HG02588 (cell line): ENCODE measurements at regions not wholly inside any gene's neighbourhood (a gene's known extent, or its start where the extent isn't known, plus 50 kb on each side); places are given as distances from the start of the nearest gene placed in this dataset.

Experiments
- ATAC-seq: cut with Tn5 transposase; IDR thresholded peaks from one replicate; pipeline ENCODE4 v1.9.1; 2021; ENCODE audit warnings: mild to moderate bottlenecking, moderate library complexity; ENCODE audit not compliant: unreplicated experiment

- no peak for ATAC-seq
Observed at GRCh38 chr5:32984851-32985610, 273.9 kb downstream of the NPR3 start.

DNA sequence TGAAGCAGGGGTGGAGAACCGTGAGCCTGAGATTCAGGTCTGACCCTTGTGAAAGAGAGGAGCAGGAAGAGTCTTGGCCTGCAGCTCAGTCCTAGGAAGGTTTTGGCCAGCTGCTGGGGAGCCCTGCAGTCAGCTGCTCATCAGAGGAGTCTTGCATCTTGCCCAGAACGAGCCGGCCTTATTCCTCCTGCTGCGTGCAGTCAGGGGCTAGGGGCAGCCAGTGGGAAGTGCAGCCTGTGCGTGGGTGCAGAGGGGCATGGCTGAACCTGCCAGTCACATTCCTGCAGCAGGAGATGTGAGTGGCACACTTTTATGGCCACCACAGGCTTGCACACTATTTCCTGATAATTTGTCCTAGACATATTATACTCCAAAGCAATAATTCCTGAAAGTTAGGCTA is 278.7 kb downstream of the NPR3 start:
- ATAC-seq: no peak

GRCh38 chr5:32990593-32991420 is 279.7 kb downstream of the NPR3 start:
- ATAC-seq: no peak

- no peak for ATAC-seq
Observed at GRCh38 chr5:32991421-32991815, 280.3 kb downstream of the NPR3 start.

GRCh38 chr5:32996336-32996735 is 285.2 kb downstream of the NPR3 start:
- no peak for ATAC-seq

DNA sequence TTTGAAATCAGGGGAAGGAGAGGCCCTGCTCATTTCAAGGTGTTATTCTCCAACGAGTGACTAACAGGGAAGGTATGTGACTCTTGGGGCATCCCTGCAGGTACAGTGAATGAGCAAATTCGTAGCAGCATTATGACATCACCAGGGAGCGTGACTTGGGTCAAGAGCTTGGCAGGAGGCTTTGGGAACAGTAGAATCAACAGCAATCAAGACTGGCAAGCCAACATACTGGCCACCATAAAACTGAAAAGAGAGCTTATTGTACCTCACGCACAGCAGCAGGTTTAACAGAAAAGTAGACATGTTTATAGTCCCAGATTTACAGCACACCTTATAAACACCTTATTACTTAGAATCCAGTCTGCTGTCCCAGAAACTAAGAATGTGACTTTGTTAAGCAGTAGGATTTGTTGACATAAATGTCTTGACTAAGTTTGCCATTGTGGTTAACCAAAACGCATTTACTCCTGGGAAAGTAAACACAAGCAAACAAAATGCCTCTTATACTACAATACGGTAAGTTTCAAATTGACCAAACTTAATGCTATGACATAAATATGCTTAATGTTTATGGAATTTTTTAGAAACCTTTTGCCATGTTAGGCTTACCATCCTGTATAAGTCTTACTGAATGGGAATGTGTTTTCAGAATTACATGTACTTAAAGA is 297.8 kb downstream of the NPR3 start:
- no peak for ATAC-seq

- ATAC-seq: no peak
Observed at GRCh38 chr5:33010846-33011245, 299.7 kb downstream of the NPR3 start.

DNA sequence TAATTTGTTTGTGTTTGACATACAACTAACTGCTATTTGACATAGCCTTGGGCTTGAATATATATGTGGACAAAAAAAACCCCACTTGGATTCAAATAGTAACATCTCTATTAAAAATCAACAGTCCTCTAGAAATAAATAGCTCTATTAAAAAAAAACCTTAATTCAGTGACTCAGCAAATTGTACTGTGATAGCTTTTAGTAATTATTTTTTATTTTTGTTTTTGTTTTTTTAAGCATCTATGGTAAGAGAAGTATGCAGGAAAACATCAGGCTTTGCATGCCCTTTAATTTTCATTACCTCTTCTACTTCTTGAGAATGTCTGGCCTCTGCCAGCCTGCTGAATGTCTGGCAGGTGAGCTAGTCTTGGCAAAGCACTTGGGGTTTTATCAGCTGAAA is 300.7 kb downstream of the NPR3 start:
- ATAC-seq: no peak

- ATAC-seq: no peak
Observed at GRCh38 chr5:33023649-33024048, 312.5 kb downstream of the NPR3 start.

DNA sequence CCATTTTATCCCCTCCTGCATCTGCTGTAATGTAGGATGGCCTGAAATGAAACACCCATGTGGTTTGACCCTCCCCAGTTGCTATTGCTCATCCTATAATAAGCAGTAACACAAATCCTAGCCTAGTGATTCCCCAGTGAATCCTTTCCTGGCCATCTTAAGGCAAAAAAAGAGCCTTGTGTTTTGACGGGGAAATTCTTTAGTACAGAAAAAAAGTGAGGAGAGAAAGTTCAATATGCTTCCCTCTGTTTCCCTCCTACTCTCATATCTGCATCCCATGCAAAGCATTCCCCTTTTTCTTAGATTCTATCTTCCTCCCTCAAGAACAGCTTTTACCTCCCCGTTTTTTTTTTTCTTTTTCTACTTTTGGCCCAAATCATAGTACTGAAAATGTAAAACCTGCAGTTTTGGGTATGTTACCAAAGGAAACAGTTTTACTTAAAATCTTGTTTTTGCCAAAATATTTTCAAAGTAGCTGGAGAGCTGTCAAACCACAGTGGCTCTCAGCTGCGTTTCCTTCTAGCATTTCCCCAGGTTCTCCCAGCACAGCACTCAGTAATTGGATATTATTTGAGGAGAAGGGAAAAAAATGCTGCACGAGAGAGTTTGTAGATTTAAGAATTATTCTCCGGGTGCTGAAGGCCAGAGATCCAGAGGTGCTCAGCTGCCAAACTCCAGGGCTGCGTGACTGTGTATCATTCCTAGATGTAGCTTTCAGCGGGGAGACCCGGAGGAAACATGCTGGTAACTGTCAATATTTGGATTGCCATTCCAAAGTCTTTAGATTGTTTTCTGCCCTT is 321.4 kb downstream of the NPR3 start:
- no peak for ATAC-seq

GRCh38 chr5:33033516-33033915 is 322.4 kb downstream of the NPR3 start:
- ATAC-seq: no peak

GRCh38 chr5:33034777-33035176 is 323.7 kb downstream of the NPR3 start:
- ATAC-seq: no peak

- ATAC-seq: no peak
Observed at GRCh38 chr5:33035851-33036527, 324.9 kb downstream of the NPR3 start.

DNA sequence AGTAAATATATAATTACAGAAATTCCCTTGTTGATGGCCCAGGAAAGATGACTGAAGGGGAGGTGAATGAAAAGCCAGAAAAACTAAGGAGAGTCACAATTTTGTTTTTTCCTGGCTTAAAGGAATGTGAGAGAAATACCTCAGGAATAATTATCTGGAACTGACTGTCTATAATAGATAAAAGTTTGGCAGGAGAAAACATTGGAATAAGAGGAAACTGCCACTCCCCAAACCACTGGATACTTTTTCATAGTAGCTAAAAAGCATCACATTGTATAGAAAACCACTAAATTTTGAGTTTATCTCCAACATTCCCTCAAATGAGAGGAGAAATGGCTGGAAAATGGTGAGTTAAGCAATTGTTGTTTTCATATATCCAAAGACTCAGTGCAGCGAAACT is 326.0 kb downstream of the NPR3 start:
- ATAC-seq: no peak

DNA sequence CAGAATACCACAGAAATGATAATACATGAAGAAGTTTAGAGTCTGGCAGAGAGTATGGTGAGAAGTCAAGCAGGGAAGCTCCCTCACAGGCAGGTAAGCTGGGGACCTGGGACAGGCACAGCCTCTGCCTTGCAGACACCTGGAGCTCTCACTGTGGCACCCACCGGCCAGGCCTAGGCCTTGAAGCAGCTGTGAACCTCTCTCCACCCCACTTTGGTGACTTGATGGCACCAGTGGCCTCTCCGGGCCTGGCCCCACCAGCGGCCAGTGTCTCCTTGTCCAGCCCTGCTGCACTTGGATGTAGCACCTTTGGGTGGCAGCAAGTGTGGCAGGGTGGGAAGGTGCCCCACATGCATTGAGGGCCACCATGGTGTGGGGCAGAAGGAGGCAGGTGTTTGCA is 330.5 kb downstream of the NPR3 start:
- no peak for ATAC-seq

- no peak for ATAC-seq
Observed at GRCh38 chr5:33043343-33043997, 332.3 kb downstream of the NPR3 start.

DNA sequence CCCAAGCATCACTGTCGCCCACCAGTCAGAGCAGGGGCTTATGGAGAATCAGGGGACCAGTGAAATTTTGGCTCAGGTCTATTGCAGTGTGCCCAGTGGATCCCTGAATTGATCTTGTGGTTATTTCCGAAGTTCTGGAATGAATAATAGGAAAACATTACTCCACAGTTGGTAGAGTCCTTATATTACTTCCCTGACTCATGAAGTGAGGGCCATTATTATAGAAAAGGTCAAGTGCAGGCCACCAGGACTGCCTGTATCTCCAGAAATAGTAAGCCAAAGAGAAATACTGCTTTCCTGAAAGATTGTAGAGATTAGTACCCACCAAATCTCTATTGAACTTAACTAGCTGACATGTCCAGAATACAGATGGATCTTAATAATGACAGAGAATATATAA is 335.0 kb downstream of the NPR3 start:
- ATAC-seq: no peak

DNA sequence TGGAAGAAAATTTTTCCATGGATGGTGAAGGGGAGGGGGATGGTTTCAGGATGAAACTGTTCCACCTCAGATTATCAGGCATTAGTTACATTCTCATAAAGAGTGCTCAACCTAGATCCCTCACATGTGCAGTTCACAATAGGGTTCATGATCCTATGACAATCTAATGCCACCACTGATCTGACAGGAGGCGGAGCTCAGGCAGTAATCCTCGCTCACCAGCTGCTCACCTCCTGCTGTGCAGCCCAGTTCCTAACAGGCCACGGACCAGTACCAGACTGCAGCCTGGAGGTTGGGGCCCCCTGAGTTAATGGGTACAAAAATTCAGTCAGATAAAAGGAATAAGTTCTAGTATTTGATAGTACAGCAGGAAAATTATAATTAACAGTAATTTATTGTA is 337.2 kb downstream of the NPR3 start:
- ATAC-seq: no peak

DNA sequence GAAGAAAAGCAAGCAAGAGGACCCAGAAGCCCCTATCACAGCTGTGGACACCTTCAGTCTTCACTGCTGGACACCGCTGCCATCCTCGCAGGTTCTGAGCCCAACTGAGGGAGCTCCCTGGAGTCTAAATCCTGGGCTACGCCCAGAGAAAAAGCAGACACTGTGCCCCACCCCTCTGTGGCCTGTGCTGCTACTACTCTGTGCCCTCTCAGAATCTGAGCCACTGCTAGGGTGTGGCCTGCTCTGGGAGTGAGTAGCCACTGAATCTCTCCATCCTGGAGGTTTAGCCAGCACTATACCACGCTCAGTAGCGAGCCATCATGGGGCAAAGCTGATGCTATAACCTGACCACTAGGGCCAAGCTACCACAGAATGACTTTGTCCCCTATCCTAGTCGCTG is 338.2 kb downstream of the NPR3 start:
- no peak for ATAC-seq

GRCh38 chr5:33049842-33050241 is 338.7 kb downstream of the NPR3 start:
- ATAC-seq: no peak
